ENCODE measurements at regions not wholly inside any gene's neighbourhood (a gene's known extent, or its start where the extent isn't known, plus 50 kb on each side); places are given as distances from the start of the nearest gene placed in this dataset.

- TF ChIP-seq CTCF (conservative IDR thresholded peaks at IDR 0.05) (no peak), ZFX (IDR thresholded peaks at IDR 0.05) (no peak)
- H3K27ac ChIP-seq, result no peak overlapping the region
Measured at GRCh38 chr6:99066044-99066443, 118.3 kb upstream of the FBXL4 start.

GRCh38 chr6:99064834-99065233, 117.1 kb upstream of the FBXL4 start:
- TF ChIP-seq ZFX (IDR thresholded peaks at IDR 0.05) (no peak), CTCF (conservative IDR thresholded peaks at IDR 0.05) (no peak)
- H3K27ac ChIP-seq, result no peak overlapping the region

- no peak for TF ChIP-seq CTCF (conservative IDR thresholded peaks at IDR 0.05)
- no peak for TF ChIP-seq ZFX (IDR thresholded peaks at IDR 0.05)
Measured at GRCh38 chr6:99036672-99037071, 88.9 kb upstream of the FBXL4 start.

GRCh38 chr6:99032396-99032795, 84.7 kb upstream of the FBXL4 start:
- H3K27ac ChIP-seq, result no peak overlapping the region

More at GRCh38 chr6:99036672-99037071, 88.9 kb upstream of the FBXL4 start:
- no peak overlapping the region for H3K27ac ChIP-seq

GRCh38 chr6:99031957-99032356, 84.2 kb upstream of the FBXL4 start:
- TF ChIP-seq ZFX (IDR thresholded peaks at IDR 0.05) (no peak), CTCF (conservative IDR thresholded peaks at IDR 0.05) (no peak)
- no peak overlapping the region for H3K27ac ChIP-seq

More at GRCh38 chr6:99032396-99032795, 84.7 kb upstream of the FBXL4 start:
- TF ChIP-seq ZFX (IDR thresholded peaks at IDR 0.05) (no peak), CTCF (conservative IDR thresholded peaks at IDR 0.05) (no peak)

- no peak for TF ChIP-seq ZFX (IDR thresholded peaks at IDR 0.05)
- TF ChIP-seq CTCF (conservative IDR thresholded peaks at IDR 0.05), result no peak
Measured at GRCh38 chr6:99030915-99031314, 83.2 kb upstream of the FBXL4 start.

GRCh38 chr6:99026135-99026534, 78.4 kb upstream of the FBXL4 start:
- no peak for TF ChIP-seq CTCF (conservative IDR thresholded peaks at IDR 0.05)
- no peak for TF ChIP-seq ZFX (IDR thresholded peaks at IDR 0.05)
- H3K27ac ChIP-seq, result no peak overlapping the region

More at GRCh38 chr6:99030915-99031314, 83.2 kb upstream of the FBXL4 start:
- no peak overlapping the region for H3K27ac ChIP-seq
